H1 (cell line): ENCODE measurements at regions not wholly inside any gene's neighbourhood (a gene's known extent, or its start where the extent isn't known, plus 50 kb on each side); places are given as distances from the start of the nearest gene placed in this dataset.

Experiments used
- CTCF ChIA-PET: fragments of 300-600 bp; sonication (Branson Sonifier 250); formaldehyde crosslinking; loops from one replicate; lab custom pipeline; 2021; ENCODE audit not compliant: partially characterized antibody; lab: Charles Lee
- POLR2A ChIA-PET: fragments of 300-600 bp; sonication (Branson Sonifier 250); formaldehyde crosslinking; loops from one replicate; lab custom pipeline; 2021; ENCODE audit warnings: inconsistent platforms; ENCODE audit not compliant: partially characterized antibody; lab: Charles Lee
- DNase-seq, 2 experiments: peaks; one replicate each; pipeline versions ENCODE4 v3.0.0 to v3.0.0-alpha.2; 2010 to 2022; ENCODE audit warnings: low spot score in 2 of 2, low read depth in 1 of 2, mixed read lengths in 1 of 2
- FAIRE-seq: peaks from 2 replicates; lab custom pipeline; 2011; peaks lifted over from hg19 to GRCh38; lab: Jason Lieb, UNC
- H2AFZ ChIP-seq: 2 replicates; pipeline ENCODE4 v1.8.1; 2012; ENCODE audit warnings: low read length, inconsistent platforms
- H2AK5ac ChIP-seq: 2 replicates; pipeline ENCODE4 v1.6.1; 2013; ENCODE audit warnings: low read depth, low read length
- H2BK120ac ChIP-seq: replicated peaks from 2 replicates; pipeline ENCODE3; 2013; ENCODE audit warnings: low read depth, low read length, inconsistent platforms
- H2BK12ac ChIP-seq: 2 replicates; pipeline ENCODE4 v1.6.1; 2013; ENCODE audit warnings: low read depth, low read length
- H2BK15ac ChIP-seq: 2 replicates; pipeline ENCODE4 v1.6.1; 2013; ENCODE audit warnings: low read length
- H2BK20ac ChIP-seq: 2 replicates; pipeline ENCODE4 v1.6.1; 2013; ENCODE audit warnings: low read length
- H2BK5ac ChIP-seq: 2 replicates; pipeline ENCODE4 v1.6.1; 2013; ENCODE audit warnings: low read depth, low read length
- H3K14ac ChIP-seq: 2 replicates; pipeline ENCODE4 v1.6.1; 2013; ENCODE audit warnings: inconsistent platforms; ENCODE audit not compliant: insufficient read length
- H3K18ac ChIP-seq: 2 replicates; pipeline ENCODE4 v1.6.1; 2013; ENCODE audit warnings: low read length; ENCODE audit errors: extremely low read depth
- H3K23ac ChIP-seq: 2 replicates; pipeline ENCODE4 v1.6.1; 2013; ENCODE audit warnings: inconsistent platforms; ENCODE audit not compliant: insufficient read length
- H3K23me2 ChIP-seq: 2 replicates; pipeline ENCODE4 v1.6.1; 2013; ENCODE audit warnings: low read depth, low read length
- H3K27ac ChIP-seq: 2 replicates; pipeline ENCODE4 v1.6.1; 2011; ENCODE audit warnings: low read depth, low read length, inconsistent platforms
- H3K27me3 ChIP-seq, 4 experiments: replicated peaks in 1 of 4; 1 replicate in 1 of 4; 2 replicates in 3 of 4; pipeline versions ENCODE4 v1.6.1 to v1.8.1; 2011 to 2013; ENCODE audit warnings: low read length in 3 of 4, mild to moderate bottlenecking in 3 of 4, inconsistent platforms in 2 of 4, mixed read lengths in 2 of 4, moderate library complexity in 1 of 4; ENCODE audit not compliant: control insufficient read depth in 3 of 4, insufficient read depth in 3 of 4; ENCODE audit errors: extremely low read depth in 1 of 4
- H3K36me3 ChIP-seq, 4 experiments: 2 replicates each; pipeline versions ENCODE4 v1.6.1 to v1.8.1; 2011 to 2013; ENCODE audit warnings: mild to moderate bottlenecking in 4 of 4, low read length in 3 of 4, moderate library complexity in 2 of 4, control low read depth in 1 of 4, inconsistent platforms in 1 of 4; ENCODE audit not compliant: insufficient read depth in 4 of 4, control insufficient read depth in 2 of 4
- H3K4ac ChIP-seq: replicated peaks from 2 replicates; pipeline ENCODE3; 2013; ENCODE audit warnings: low read length, low read depth, mixed read lengths, inconsistent platforms; ENCODE audit not compliant: insufficient read length
- H3K4me1 ChIP-seq, 4 experiments: replicated peaks in 1 of 4; 1 replicate in 1 of 4; 2 replicates in 3 of 4; pipeline versions ENCODE4 v1.6.1 to v1.8.1; 2011 to 2013; ENCODE audit warnings: low read length in 3 of 4, inconsistent platforms in 2 of 4, mixed read lengths in 1 of 4; ENCODE audit not compliant: insufficient read depth in 4 of 4, control insufficient read depth in 3 of 4
- H3K4me2 ChIP-seq, 2 experiments: 2 replicates each; pipeline versions ENCODE4 v1.6.1 to v1.8.1; 2011 to 2013; ENCODE audit warnings: low read depth in 2 of 2, low read length in 2 of 2, control low read depth in 1 of 2, inconsistent platforms in 1 of 2, mild to moderate bottlenecking in 1 of 2; ENCODE audit not compliant: insufficient read depth in 1 of 2
- H3K4me3 ChIP-seq, 4 experiments: fragments of 200-600, 300-600 bp in 1 of 4; sonication (generic), shearing (Covaris generic), sonication (Bioruptor Twin) in 1 of 4; 2 replicates each; pipeline versions ENCODE4 v1.5.1 to v1.8.1; 2011 to 2016; ENCODE audit warnings: low read length in 4 of 4, low read depth in 3 of 4, control low read depth in 2 of 4, inconsistent platforms in 2 of 4, mild to moderate bottlenecking in 2 of 4, mixed read lengths in 1 of 4, moderate library complexity in 1 of 4; ENCODE audit not compliant: insufficient read depth in 2 of 4; ENCODE audit errors: extremely low read depth in 1 of 4
- H3K56ac ChIP-seq: replicated peaks from 2 replicates; pipeline ENCODE3; 2013; ENCODE audit warnings: low read depth, mild to moderate bottlenecking, mixed read lengths, low read length, inconsistent platforms; ENCODE audit not compliant: insufficient read length
- H3K79me1 ChIP-seq: 2 replicates; pipeline ENCODE4 v1.6.1; 2013; ENCODE audit warnings: low read depth, low read length, control low read depth
- H3K79me2 ChIP-seq, 2 experiments: 2 replicates each; pipeline versions ENCODE4 v1.6.1 to v1.8.1; 2012 to 2013; ENCODE audit warnings: low read length in 2 of 2, mild to moderate bottlenecking in 2 of 2, inconsistent platforms in 1 of 2; ENCODE audit not compliant: insufficient read depth in 2 of 2, control insufficient read depth in 1 of 2
- H3K9ac ChIP-seq, 4 experiments: replicated peaks in 1 of 4; 1 replicate in 1 of 4; 2 replicates in 3 of 4; pipeline versions ENCODE4 v1.6.1 to v1.8.1; 2011 to 2013; ENCODE audit warnings: low read depth in 3 of 4, low read length in 3 of 4, control low read depth in 2 of 4, mild to moderate bottlenecking in 2 of 4, moderate library complexity in 2 of 4, inconsistent platforms in 1 of 4; ENCODE audit errors: extremely low read depth in 1 of 4
- H3K9me3 ChIP-seq, 2 experiments: 2 replicates each; pipeline versions ENCODE4 v1.6.1 to v1.8.1; 2012 to 2013; ENCODE audit warnings: mild to moderate bottlenecking in 2 of 2, moderate library complexity in 2 of 2, control low read depth in 1 of 2, inconsistent platforms in 1 of 2, low read depth in 1 of 2, low read length in 1 of 2, mixed read lengths in 1 of 2; ENCODE audit not compliant: insufficient read depth in 2 of 2
- H4K20me1 ChIP-seq, 2 experiments: replicated peaks in 1 of 2; 2 replicates each; pipeline versions ENCODE3 to v1.8.1; 2011 to 2013; ENCODE audit warnings: inconsistent platforms in 2 of 2, low read length in 2 of 2, mild to moderate bottlenecking in 1 of 2; ENCODE audit not compliant: insufficient read depth in 2 of 2, control insufficient read depth in 1 of 2
- H4K5ac ChIP-seq: 2 replicates; pipeline ENCODE4 v1.6.1; 2013; ENCODE audit warnings: low read length, low read depth, mixed read lengths, inconsistent platforms; ENCODE audit not compliant: insufficient read length
- H4K8ac ChIP-seq: 2 replicates; pipeline ENCODE4 v1.8.0; 2013; ENCODE audit warnings: mild to moderate bottlenecking, moderate library complexity, low read length, inconsistent platforms; ENCODE audit not compliant: insufficient read depth; ENCODE audit errors: extremely low read depth
- H4K91ac ChIP-seq: replicated peaks from 2 replicates; pipeline ENCODE3; 2013; ENCODE audit warnings: low read length, mixed read lengths, inconsistent platforms; ENCODE audit not compliant: insufficient read length
- ASH2L ChIP-seq: fragments of 200-600, 300-600 bp; sonication (generic); IDR thresholded peaks from one replicate; pipeline ENCODE4 v1.7.1; 2017; ENCODE audit warnings: low read length
- ATF2 ChIP-seq: IDR thresholded peaks from 2 replicates; pipeline ENCODE4 v1.6.1; 2012; ENCODE audit warnings: low read length, inconsistent platforms
- BCL11A ChIP-seq, 2 experiments: IDR thresholded peaks; one replicate each; pipeline ENCODE4 v1.6.1; 2011; ENCODE audit warnings: low read depth in 2 of 2, low read length in 2 of 2, mild to moderate bottlenecking in 2 of 2
- CHD2 ChIP-seq: IDR thresholded peaks from 2 replicates; pipeline ENCODE4 v1.6.1; 2012; ENCODE audit warnings: low read length, improper control_type of control experiment
- CTBP2 ChIP-seq: IDR thresholded peaks from 2 replicates; pipeline ENCODE4 v1.7.0; 2011; ENCODE audit warnings: borderline replicate concordance, mild to moderate bottlenecking, moderate library complexity, mixed read lengths, low read length; ENCODE audit not compliant: insufficient read depth, insufficient read length
- NANOG ChIP-seq: IDR thresholded peaks from 2 replicates; pipeline ENCODE4 v1.6.1; 2011; ENCODE audit warnings: low read length, low read depth, mild to moderate bottlenecking, inconsistent platforms; ENCODE audit not compliant: insufficient read depth, poor library complexity, severe bottlenecking
- POLR2AphosphoS5 ChIP-seq: IDR thresholded peaks from 2 replicates; pipeline ENCODE4 v1.6.1; 2011; ENCODE audit warnings: low read depth, low read length
- POU5F1 ChIP-seq: IDR thresholded peaks from 2 replicates; pipeline ENCODE4 v1.6.1; 2011; ENCODE audit warnings: low read depth, mild to moderate bottlenecking, low read length, moderate library complexity
- RBBP5 ChIP-seq: IDR thresholded peaks from 2 replicates; pipeline ENCODE4 v1.7.1; 2012; ENCODE audit warnings: low read depth, mild to moderate bottlenecking, inconsistent platforms, low read length, moderate library complexity, borderline replicate concordance
- RXRA ChIP-seq: IDR thresholded peaks from 2 replicates; pipeline ENCODE4 v1.6.1; 2011; ENCODE audit warnings: low read depth, mild to moderate bottlenecking, low read length, moderate library complexity; ENCODE audit not compliant: insufficient read depth
- TCF12 ChIP-seq: IDR thresholded peaks from 2 replicates; pipeline ENCODE4 v1.6.1; 2011; ENCODE audit warnings: low read depth, mild to moderate bottlenecking, low read length
- USF2 ChIP-seq: IDR thresholded peaks from 2 replicates; pipeline ENCODE4 v1.6.1; 2011; ENCODE audit warnings: low read length, improper control_type of control experiment
- WGBS, 2 experiments: shearing (Covaris generic) in 1 of 2; methylation state at CpG; one replicate each; pipeline versions ENCODE4 v1.1.6 to v1.1.7; 2013 to 2015; ENCODE audit warnings: low lambda C conversion rate in 2 of 2, mixed read lengths in 2 of 2, inconsistent platforms in 1 of 2, low coverage in 1 of 2, missing lambda C conversion rate in 1 of 2; ENCODE audit not compliant: insufficient replicate concordance in 2 of 2, insufficient coverage in 1 of 2, insufficient read length in 1 of 2; ENCODE audit errors: extremely low coverage in 1 of 2, missing lambda C conversion rate in 1 of 2; 5-methylcytosine and 5-hydroxymethylcytosine counted together

- peaks cover 0 to 3% (median 0%) of the 10 kb centered on the region in 4 experiments; a peak in 4 of 7 replicates for H3K4me1 ChIP-seq
- H2BK5ac ChIP-seq, result no peak overlapping the region
- H2BK15ac ChIP-seq, result no peak overlapping the region
- no peak for FAIRE-seq
- no peaks in the 10 kb centered on the region for H3K79me1 ChIP-seq
- no peak overlapping the region for H3K9ac ChIP-seq
- H3K23me2 ChIP-seq, result no peaks in the 10 kb centered on the region
- H2AFZ ChIP-seq, result no peak overlapping the region; the same call in 1 of the 2 replicates
- ChIA-PET POLR2A (no interaction called here), CTCF (no interaction called here)
- H4K91ac ChIP-seq, result no peak overlapping the region
- no peak overlapping the region for H3K56ac ChIP-seq
- H4K20me1 ChIP-seq, result no peaks in the 10 kb centered on the region
- H3K27ac ChIP-seq, result no peak overlapping the region; the same call in 1 of the 2 replicates
- WGBS, 2 experiments, result 80% methylated on average over 7 of the region's 7 CpGs; no CpG with 5 or more reads in 1 of the 2 experiments
- no peaks in the 10 kb centered on the region; a peak in 1 of 4 replicates for H3K9me3 ChIP-seq
- H3K36me3 ChIP-seq, result no peaks in the 10 kb centered on the region
- no peak overlapping the region for H2BK120ac ChIP-seq
- no peak overlapping the region for H4K5ac ChIP-seq
- no peak overlapping the region for H3K4ac ChIP-seq
- no peak overlapping the region for H4K8ac ChIP-seq
- no peak overlapping the region for H3K4me2 ChIP-seq
- H3K4me3 ChIP-seq, result no peak overlapping the region
- 0 out of 2 replicates have a peak overlapping the region, but pooled peaks have one; percentile 66 for H2BK20ac ChIP-seq
- H3K14ac ChIP-seq, result no peak overlapping the region
- no peak overlapping the region for H2AK5ac ChIP-seq
- H2BK12ac ChIP-seq, result 0 out of 2 replicates have a peak overlapping the region, but pooled peaks have one; percentile 84
- no peak overlapping the region for H3K23ac ChIP-seq
- no peak for DNase-seq
- no peaks in the 10 kb centered on the region for H3K27me3 ChIP-seq
- H3K79me2 ChIP-seq, result no peaks in the 10 kb centered on the region
- H3K18ac ChIP-seq, result no peak overlapping the region
- TF ChIP-seq RXRA, result no peak
- TF ChIP-seq CTBP2, result no peak
- TF ChIP-seq CHD2, result no peak
- no peak for TF ChIP-seq ATF2
- no peak for TF ChIP-seq USF2
- no peak for TF ChIP-seq POLR2AphosphoS5
- no peak for TF ChIP-seq TCF12
- no peak for TF ChIP-seq NANOG
- no peak for TF ChIP-seq BCL11A (IDR thresholded peaks at IDR 0.05; ENCODE audit: low read depth in 2 of 2, low read length in 2 of 2)
- no peak for TF ChIP-seq POU5F1
- TF ChIP-seq ASH2L, result no peak
- no peak for TF ChIP-seq RBBP5
Observed at GRCh38 chr9:11038366-11038765, 425.6 kb upstream of the PTPRD start.
